ENCODE measurements at regions not wholly inside any gene's neighbourhood (a gene's known extent, or its start where the extent isn't known, plus 50 kb on each side); places are given as distances from the start of the nearest gene placed in this dataset.

GRCh38 chr18:66110607-66111006, 359.8 kb downstream of the CDH7 start:
- no peak for DNase-seq
- Histone ChIP-seq H3K9me3 (ENCODE audit: control insufficient read depth, low read depth, low read length) (no peaks in the 10 kb centered on the region), H3K4me3 (ENCODE audit: low read length) (no peak overlapping the region), H3K27ac (ENCODE audit: low read length) (no peak overlapping the region), H3K36me3 (ENCODE audit: control insufficient read depth, insufficient read depth, low read length) (no peaks in the 10 kb centered on the region), H3K27me3 (ENCODE audit: control insufficient read depth, insufficient read depth, low read length) (no peaks in the 10 kb centered on the region), H3K4me1 (ENCODE audit: control insufficient read depth, insufficient read depth, low read length) (no peaks in the 10 kb centered on the region)
- WGBS (ENCODE audit: insufficient coverage, low lambda C conversion rate) = 100% methylated on average over 1 of the region's 1 CpG

GRCh38 chr18:66109981-66110380, 359.2 kb downstream of the CDH7 start:
- no CpG with 5 or more reads among the region's 1 CpG for WGBS (ENCODE audit: insufficient coverage, low lambda C conversion rate)
- no peaks in the 10 kb centered on the region for H3K9me3 ChIP-seq (ENCODE audit: control insufficient read depth, low read depth, low read length)
- DNase-seq = no peak

GRCh38 chr18:66107546-66107945, 356.7 kb downstream of the CDH7 start:
- DNase-seq = no peak
- Histone ChIP-seq H3K27ac (ENCODE audit: low read length) (no peak overlapping the region), H3K27me3 (ENCODE audit: control insufficient read depth, insufficient read depth, low read length) (no peaks in the 10 kb centered on the region), H3K4me3 (ENCODE audit: low read length) (no peak overlapping the region), H3K9me3 (ENCODE audit: control insufficient read depth, low read depth, low read length) (no peaks in the 10 kb centered on the region), H3K4me1 (ENCODE audit: control insufficient read depth, insufficient read depth, low read length) (no peaks in the 10 kb centered on the region), H3K36me3 (ENCODE audit: control insufficient read depth, insufficient read depth, low read length) (no peaks in the 10 kb centered on the region)
- 100% methylated on average over 1 of the region's 3 CpGs for WGBS (ENCODE audit: insufficient coverage, low lambda C conversion rate)

More at GRCh38 chr18:66109981-66110380, 359.2 kb downstream of the CDH7 start:
- no peaks in the 10 kb centered on the region for H3K4me1 ChIP-seq (ENCODE audit: control insufficient read depth, insufficient read depth, low read length)
- no peaks in the 10 kb centered on the region for H3K27me3 ChIP-seq (ENCODE audit: control insufficient read depth, insufficient read depth, low read length)
- H3K36me3 ChIP-seq (ENCODE audit: control insufficient read depth, insufficient read depth, low read length) = no peaks in the 10 kb centered on the region
- H3K27ac ChIP-seq (ENCODE audit: low read length) = no peak overlapping the region
- H3K4me3 ChIP-seq (ENCODE audit: low read length) = no peak overlapping the region

GRCh38 chr18:66105016-66105415, 354.2 kb downstream of the CDH7 start:
- no peaks in the 10 kb centered on the region for H3K36me3 ChIP-seq (ENCODE audit: control insufficient read depth, insufficient read depth, low read length)
- 93% methylated on average over 2 of the region's 4 CpGs for WGBS (ENCODE audit: insufficient coverage, low lambda C conversion rate)
- H3K9me3 ChIP-seq (ENCODE audit: control insufficient read depth, low read depth, low read length) = no peaks in the 10 kb centered on the region
- DNase-seq = no peak
- H3K4me3 ChIP-seq (ENCODE audit: low read length) = no peak overlapping the region
- no peak overlapping the region for H3K27ac ChIP-seq (ENCODE audit: low read length)
- H3K4me1 ChIP-seq (ENCODE audit: control insufficient read depth, insufficient read depth, low read length) = no peaks in the 10 kb centered on the region
- no peaks in the 10 kb centered on the region for H3K27me3 ChIP-seq (ENCODE audit: control insufficient read depth, insufficient read depth, low read length)

- no peaks in the 10 kb centered on the region for H3K9me3 ChIP-seq (ENCODE audit: control insufficient read depth, low read depth, low read length)
- 100% methylated on average over 1 of the region's 2 CpGs for WGBS (ENCODE audit: insufficient coverage, low lambda C conversion rate)
- no peak for DNase-seq
- H3K27ac ChIP-seq (ENCODE audit: low read length) = no peak overlapping the region
- H3K4me1 ChIP-seq (ENCODE audit: control insufficient read depth, insufficient read depth, low read length) = no peaks in the 10 kb centered on the region
- H3K4me3 ChIP-seq (ENCODE audit: low read length) = no peak overlapping the region
- no peaks in the 10 kb centered on the region for H3K36me3 ChIP-seq (ENCODE audit: control insufficient read depth, insufficient read depth, low read length)
- H3K27me3 ChIP-seq (ENCODE audit: control insufficient read depth, insufficient read depth, low read length) = no peaks in the 10 kb centered on the region
Measured at GRCh38 chr18:66103550-66103949, 352.7 kb downstream of the CDH7 start.

- no peak for DNase-seq
- Histone ChIP-seq H3K27me3 (ENCODE audit: control insufficient read depth, insufficient read depth, low read length) (no peaks in the 10 kb centered on the region), H3K36me3 (ENCODE audit: control insufficient read depth, insufficient read depth, low read length) (no peaks in the 10 kb centered on the region), H3K4me1 (ENCODE audit: control insufficient read depth, insufficient read depth, low read length) (no peaks in the 10 kb centered on the region), H3K27ac (ENCODE audit: low read length) (no peak overlapping the region), H3K9me3 (ENCODE audit: control insufficient read depth, low read depth, low read length) (no peaks in the 10 kb centered on the region), H3K4me3 (ENCODE audit: low read length) (no peak overlapping the region)
- 67% methylated on average over 1 of the region's 2 CpGs for WGBS (ENCODE audit: insufficient coverage, low lambda C conversion rate)
Measured at GRCh38 chr18:66083078-66083477, 332.3 kb downstream of the CDH7 start.

GRCh38 chr18:66078925-66079800, 328.4 kb downstream of the CDH7 start:
- no peaks in the 10 kb centered on the region for H3K9me3 ChIP-seq (ENCODE audit: control insufficient read depth, low read depth, low read length)
- no peaks in the 10 kb centered on the region for H3K27me3 ChIP-seq (ENCODE audit: control insufficient read depth, insufficient read depth, low read length)
- H3K27ac ChIP-seq (ENCODE audit: low read length) = no peak overlapping the region
- no peak overlapping the region for H3K4me3 ChIP-seq (ENCODE audit: low read length)
- no peaks in the 10 kb centered on the region for H3K4me1 ChIP-seq (ENCODE audit: control insufficient read depth, insufficient read depth, low read length)
- no peaks in the 10 kb centered on the region for H3K36me3 ChIP-seq (ENCODE audit: control insufficient read depth, insufficient read depth, low read length)
- no peak for DNase-seq
- WGBS (ENCODE audit: insufficient coverage, low lambda C conversion rate) = 20% methylated on average over 1 of the region's 1 CpG

- WGBS (ENCODE audit: insufficient coverage, low lambda C conversion rate) = 90% methylated on average over 2 of the region's 3 CpGs
- Histone ChIP-seq H3K9me3 (ENCODE audit: control insufficient read depth, low read depth, low read length) (no peaks in the 10 kb centered on the region), H3K4me3 (ENCODE audit: low read length) (no peak overlapping the region), H3K27ac (ENCODE audit: low read length) (no peak overlapping the region), H3K4me1 (ENCODE audit: control insufficient read depth, insufficient read depth, low read length) (no peaks in the 10 kb centered on the region), H3K36me3 (ENCODE audit: control insufficient read depth, insufficient read depth, low read length) (no peaks in the 10 kb centered on the region), H3K27me3 (ENCODE audit: control insufficient read depth, insufficient read depth, low read length) (no peaks in the 10 kb centered on the region)
- DNase-seq = no peak
Measured at GRCh38 chr18:66077066-66077465, 326.3 kb downstream of the CDH7 start.

GRCh38 chr18:66066191-66066590, 315.4 kb downstream of the CDH7 start:
- WGBS (ENCODE audit: insufficient coverage, low lambda C conversion rate) = 93% methylated on average over 2 of the region's 2 CpGs
- Histone ChIP-seq H3K27me3 (ENCODE audit: control insufficient read depth, insufficient read depth, low read length) (no peaks in the 10 kb centered on the region), H3K9me3 (ENCODE audit: control insufficient read depth, low read depth, low read length) (no peaks in the 10 kb centered on the region), H3K4me3 (ENCODE audit: low read length) (no peak overlapping the region), H3K27ac (ENCODE audit: low read length) (no peak overlapping the region), H3K4me1 (ENCODE audit: control insufficient read depth, insufficient read depth, low read length) (no peaks in the 10 kb centered on the region), H3K36me3 (ENCODE audit: control insufficient read depth, insufficient read depth, low read length) (no peaks in the 10 kb centered on the region)
- no peak for DNase-seq

GRCh38 chr18:66048406-66048805, 297.6 kb downstream of the CDH7 start:
- 88% methylated on average over 1 of the region's 1 CpG for WGBS (ENCODE audit: insufficient coverage, low lambda C conversion rate)
- H3K27me3 ChIP-seq (ENCODE audit: control insufficient read depth, insufficient read depth, low read length) = no peaks in the 10 kb centered on the region
- no peaks in the 10 kb centered on the region for H3K4me1 ChIP-seq (ENCODE audit: control insufficient read depth, insufficient read depth, low read length)
- no peaks in the 10 kb centered on the region for H3K9me3 ChIP-seq (ENCODE audit: control insufficient read depth, low read depth, low read length)
- no peak overlapping the region for H3K4me3 ChIP-seq (ENCODE audit: low read length)
- no peak overlapping the region for H3K27ac ChIP-seq (ENCODE audit: low read length)
- H3K36me3 ChIP-seq (ENCODE audit: control insufficient read depth, insufficient read depth, low read length) = no peaks in the 10 kb centered on the region
- DNase-seq = no peak
